DMS79 treated with DMSO at 0.1 percent for 48 hours (cell line): ENCODE measurements at regions not wholly inside any gene's neighbourhood (a gene's known extent, or its start where the extent isn't known, plus 50 kb on each side); places are given as distances from the start of the nearest gene placed in this dataset.

ENCODE experiments used
- DNase-seq: peaks from one replicate; lab custom pipeline; 2025; lab: John Stamatoyannopoulos, UW

DNA sequence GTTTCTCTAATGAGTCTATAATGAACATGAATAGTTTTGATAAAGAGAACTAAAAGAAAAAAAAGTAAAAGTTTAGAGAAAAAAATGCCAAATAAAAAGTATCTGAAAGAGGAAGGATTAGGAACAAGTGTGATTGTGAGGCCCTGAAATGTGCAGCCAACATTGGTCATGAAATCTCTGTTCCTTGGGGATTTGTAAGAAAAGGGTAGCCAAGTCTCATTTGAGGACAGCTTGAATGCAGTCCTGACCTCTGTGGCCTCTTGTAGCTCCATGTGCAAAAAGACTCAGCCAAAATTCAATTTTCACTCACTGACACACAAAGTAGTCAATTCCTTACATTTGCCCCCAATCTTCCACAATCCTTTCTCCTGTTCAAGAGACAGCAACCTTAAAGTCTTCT lies 167.9 kb downstream of the KLF12 start:
- no peak for DNase-seq

DNA sequence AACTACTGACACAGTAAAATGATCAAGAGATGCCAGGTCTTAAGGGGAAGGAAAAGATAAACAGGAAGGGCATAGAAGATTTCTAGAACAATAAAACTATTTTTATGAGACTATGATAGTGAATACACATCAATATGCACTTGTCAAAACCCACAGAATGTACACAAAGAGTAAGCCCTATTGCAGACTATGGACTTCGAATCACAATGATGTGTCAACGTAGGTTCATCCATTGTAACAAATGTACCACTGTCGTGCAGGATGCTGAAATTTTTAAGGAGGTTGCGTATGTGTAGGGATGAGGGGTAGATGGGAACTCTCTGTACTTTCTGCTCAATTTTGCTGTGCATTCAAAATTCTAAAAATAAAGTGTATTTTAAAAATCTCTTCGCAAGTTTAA lies 171.9 kb downstream of the KLF12 start:
- no peak for DNase-seq

DNA sequence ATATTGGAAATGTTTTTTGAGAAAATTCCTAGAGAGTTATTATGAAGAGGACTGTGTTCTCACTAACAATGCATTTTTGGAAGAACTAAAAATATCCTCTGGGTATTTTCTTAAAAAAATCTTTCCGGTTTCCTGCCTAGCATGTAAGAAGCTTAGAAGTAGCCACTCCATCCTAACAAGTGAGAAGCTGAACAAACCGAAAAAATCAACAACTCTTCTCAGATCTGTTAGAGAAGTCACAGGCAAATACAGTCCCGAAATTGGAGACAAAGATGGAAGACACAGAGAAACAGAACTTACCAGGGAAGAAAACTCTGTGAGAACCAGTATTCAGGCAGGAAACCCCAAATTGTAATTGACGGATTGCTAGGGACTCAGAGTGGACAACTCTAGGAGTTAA lies 173.0 kb downstream of the KLF12 start:
- no peak for DNase-seq

DNA sequence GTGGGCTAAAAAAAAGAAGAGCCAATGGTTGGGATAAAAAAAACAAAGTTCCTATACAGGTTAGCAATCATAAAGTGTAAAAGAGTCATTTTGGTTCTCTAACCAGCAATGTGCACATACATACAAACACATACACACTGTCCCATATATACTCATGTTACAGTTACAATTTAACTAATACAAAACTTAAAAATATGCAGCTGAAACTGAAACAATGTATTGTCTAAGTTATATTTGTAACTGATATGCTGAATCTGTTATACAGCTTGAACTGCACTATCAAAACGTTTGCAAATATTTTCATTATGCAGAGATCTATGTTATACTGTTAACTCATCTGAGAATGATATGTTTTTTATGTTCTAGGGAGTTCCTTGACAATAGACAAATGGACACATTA lies 173.7 kb downstream of the KLF12 start:
- no peak for DNase-seq

DNA sequence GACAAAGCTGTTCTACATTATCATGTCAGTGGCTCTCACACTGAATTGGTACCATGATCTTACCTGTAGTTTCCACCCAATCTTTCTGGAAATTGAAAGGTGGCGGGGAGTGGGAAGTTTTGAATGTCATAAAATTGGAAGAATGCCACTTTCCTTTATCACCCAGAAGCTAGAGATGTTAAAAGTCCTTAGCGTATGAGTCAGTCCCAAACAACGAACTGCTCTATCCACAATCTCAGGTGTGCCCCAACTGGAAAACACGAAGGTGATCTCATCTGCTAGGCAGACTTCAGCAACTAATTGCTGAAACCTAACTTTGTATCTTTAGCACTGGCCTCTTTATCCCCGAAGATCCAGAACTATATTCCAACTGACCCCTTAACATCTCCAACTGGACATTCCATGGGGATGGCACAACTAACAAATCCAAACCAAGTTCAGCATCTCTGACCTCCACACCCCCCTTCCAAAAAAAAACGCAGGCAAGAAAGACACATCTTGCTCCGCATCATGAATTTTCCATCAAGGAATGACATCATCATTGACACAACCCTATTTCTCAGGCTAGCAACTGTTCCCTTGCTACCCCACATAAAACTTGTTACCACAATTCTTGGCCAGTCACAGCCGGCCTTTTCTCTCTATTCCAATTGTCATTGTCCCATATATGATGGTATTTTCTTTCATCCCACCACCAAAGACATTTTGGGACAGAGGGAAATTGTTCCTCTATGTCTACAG lies 175.4 kb downstream of the KLF12 start:
- DNase-seq: no peak

DNA sequence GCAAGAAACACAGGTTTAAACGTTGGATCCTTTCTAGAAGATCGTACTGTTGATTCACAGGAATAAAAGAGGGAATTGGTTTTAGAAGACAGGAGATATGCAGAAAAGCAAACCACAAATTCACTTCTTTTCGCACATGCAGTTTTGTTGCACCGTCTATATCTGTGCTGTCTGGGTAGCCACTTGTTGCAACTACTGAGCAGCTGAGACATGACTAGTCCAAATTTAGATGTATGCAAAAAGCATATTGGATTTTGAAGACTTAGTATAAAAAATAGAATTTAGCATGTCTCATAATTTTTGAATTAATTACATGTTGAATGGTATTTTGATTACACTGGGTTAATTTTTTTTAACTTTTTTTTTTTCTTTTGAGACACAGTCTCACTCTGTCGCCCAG lies 176.3 kb downstream of the KLF12 start:
- DNase-seq: no peak

DNA sequence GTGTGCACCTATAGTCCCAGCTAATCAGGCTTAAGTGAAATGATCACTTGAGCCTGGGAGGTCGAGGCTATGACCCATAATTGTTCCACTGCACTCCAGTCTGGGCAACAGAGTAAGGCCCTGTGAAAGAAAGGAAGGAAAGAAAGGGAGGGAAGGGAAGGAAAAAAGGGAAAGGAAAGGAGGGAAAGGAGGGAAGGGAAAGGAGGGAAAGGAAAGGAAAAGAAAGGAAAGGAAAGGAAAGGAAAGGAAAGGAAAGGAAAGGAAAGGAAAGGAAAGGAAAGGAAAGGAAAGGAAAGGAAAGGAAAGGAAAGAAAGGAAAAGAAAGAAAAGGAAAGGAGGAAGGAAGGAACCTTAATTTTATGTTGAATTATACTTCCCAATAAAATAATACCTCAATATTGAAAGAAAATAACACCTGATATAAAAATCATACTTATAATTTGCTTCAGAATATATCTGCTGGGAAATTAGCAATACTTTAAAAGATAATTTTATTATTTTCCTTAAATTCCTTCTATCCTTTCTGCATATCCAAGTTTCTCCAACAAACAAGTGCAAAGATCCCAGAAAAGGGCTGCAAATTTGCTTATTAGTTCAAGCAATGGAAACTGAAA lies 177.3 kb downstream of the KLF12 start:
- no peak for DNase-seq

DNA sequence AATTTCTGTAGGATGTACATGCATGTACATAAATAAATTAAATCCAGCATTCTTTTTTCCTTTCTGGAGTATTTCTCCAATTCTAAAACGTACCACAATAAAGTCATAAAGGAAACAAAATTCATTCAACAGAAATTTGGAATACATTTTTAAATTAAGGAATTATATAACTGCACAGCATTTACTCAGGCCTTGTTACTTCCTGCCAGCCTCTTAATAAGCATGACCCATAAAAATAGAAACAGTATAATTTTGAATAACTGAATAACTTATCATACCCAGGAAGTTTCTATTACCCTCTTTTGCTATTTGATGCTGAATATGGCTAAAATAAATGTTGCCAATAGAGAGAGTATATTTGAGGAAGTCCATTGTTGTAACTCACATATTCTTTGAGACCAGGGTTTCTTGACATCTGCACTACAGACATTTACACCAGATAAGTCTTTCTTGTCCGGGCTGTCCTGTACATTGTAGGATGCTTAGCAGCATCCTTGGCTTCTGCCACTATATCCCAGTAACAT lies 178.2 kb downstream of the KLF12 start:
- no peak for DNase-seq

DNA sequence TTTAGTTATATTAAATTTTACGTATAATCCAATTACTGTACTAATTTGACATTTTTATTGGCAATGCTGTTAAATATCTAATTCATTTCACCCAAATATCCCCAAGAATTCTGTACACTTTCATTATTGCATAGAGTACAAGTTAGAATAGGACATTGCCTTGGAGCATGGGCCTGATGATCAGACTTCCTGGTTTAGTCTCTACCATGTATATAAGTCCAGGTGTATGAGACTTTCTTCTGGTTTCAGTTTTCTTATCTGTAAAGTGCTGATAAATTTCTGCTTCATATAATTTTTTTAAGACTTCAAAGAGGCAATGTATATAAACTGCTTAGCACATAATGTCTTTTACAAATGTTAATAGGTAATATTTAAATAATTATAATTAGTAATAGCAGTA lies 179.4 kb downstream of the KLF12 start:
- DNase-seq: no peak

DNA sequence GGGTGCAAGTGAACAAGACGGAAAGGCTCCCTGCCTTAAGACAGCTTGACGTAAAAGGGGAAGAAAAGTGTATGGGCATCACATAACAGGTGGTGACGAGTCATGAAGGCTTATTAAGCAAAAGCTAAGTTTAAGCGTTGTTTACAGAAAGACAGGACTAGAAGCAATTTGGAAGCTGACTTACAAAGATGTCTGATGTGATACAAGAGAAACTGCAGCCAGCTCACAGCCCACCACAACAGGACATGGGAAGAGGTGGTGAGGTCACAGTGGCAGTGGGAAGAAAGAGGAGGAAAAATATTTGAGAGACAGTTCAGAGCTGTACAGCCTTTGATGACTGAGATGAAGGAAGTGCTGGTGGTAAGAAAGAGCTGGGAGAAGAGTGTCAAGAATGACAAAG lies 181.6 kb downstream of the KLF12 start:
- DNase-seq: no peak

DNA sequence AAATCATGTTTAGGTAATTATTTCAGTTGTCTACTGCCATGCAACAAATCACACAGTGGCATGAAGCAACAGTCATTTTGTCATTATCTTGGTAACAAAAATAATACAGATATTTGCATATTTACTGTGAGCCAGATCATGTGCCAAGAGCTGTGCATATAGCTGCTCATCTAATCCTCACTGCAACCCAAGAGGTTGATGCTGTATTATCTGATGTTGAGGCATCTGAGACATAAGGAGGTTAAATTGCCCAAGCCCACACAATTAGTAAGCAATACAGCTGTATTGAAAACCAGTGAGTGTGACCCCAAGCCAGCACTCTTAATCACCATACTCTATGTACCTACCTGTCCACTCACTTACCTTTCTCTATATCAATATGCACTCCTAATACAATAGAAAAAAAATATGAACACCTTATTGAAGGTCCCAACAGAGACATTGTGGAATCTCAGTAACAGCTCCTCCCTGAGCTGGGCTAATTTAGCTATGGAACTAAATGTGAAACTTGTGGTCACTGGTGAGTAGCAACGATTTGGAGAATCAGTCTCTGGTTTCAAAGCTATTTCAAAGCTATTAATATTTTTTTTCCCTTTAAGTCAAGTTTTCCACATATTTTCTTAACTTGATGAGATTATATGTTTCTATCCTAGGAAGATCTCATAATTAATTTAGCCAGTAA lies 185.2 kb downstream of the KLF12 start:
- DNase-seq: no peak

DNA sequence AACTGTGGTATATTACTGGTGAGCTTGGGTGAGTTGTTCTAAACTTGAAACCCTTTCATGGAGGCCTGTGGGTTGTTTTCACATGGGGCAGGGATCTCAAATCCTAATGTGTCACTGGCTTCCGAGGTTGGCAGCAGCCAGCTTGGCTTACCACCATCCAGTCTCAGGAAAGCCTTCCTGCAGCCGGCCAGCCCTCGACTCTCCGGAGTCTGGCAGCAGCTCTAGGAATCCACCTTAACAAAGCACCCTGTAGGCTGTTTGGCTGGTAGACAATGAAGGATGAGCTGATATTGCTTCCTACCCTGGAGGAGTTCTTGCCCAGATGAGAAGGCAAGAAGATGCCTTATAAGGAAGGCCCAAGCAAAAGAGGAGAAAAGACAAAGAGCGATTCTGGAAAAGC lies 188.3 kb downstream of the KLF12 start:
- no peak for DNase-seq

DNA sequence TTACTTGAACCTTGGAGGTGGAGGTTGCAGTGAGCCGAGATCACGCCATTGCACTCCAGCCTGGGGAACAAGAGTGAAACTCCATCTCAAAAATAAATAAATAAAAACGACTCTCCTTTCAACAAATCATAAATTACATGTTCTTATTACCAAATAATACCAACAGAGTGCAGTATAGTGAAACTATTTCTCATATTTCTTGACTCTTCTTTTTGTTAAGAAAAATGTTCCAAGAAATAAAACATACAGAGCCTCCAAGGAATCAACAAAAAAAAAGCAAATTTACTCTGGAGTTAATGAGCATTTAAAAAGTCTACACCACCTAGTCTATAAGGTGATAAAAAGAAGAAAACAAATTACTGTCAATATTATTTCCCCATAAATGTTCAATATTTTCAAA lies 188.8 kb downstream of the KLF12 start:
- no peak for DNase-seq

DNA sequence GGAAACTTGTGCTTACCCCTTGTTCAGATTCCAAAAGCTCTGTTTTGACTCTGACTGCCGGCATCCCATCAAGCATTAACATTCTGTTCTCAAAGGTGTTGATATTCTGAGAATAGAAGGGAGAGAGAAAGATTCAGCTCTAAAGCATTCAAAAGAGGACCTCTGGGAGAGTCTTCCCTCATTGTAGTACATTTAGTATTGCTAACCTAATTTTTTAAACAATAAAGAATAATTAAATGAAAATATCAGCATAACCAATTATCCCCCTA lies 190.3 kb downstream of the KLF12 start:
- DNase-seq: no peak

DNA sequence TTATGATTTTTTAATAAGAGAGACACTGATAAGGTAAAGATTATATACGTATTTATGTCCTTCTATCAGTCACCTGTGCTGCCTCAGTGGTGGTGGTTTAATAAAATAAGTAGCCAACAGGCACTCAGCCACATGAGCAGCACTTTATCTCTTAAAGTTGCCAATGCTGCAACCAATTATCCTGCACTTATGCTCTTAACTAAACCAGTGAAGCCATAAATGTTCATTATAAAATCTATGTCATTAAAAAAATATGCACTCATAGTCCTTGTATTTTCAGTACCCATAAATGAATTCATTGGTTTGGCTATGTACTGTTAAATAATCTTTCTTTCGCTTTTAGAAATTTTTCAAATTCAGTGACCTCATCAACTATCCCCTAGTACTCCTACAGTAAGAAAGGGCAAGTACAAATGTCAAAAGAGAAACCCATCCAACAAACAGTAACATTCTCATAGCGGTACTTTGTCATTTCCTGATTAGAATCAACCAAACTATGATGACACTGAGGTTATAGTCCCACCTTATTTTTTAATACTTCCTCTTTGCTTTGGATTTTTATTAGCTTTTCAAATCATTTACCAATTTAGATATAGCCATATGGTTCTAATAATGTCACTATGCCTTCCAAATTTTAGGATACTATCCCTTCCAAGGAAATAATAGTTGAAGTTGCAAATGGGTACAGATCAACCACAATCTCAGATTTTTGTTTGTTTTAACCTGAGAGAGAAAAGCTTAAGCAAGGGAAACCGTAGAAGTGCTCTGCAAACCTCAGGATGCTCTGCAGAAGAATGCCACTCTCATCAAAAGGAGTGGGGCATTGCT lies 190.9 kb downstream of the KLF12 start:
- peak; percentile 86 for DNase-seq

DNA sequence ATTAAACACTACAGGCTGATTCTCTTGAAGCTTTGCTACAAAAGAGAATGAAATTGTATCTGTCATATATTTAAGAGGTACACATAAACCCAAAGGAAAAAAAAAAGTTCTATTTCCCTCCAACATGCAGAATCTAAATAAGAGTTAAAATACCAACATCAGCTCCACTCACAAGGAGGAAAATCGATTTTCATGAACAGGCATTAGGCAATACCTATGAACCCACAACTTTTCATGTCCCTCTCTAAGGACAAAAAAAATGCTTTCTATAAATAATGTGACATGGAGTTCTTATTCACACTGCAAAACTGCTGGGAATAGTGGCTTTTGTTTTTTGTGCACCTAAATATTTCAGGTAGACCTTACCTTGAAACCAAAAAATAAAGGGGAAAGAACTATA lies 192.5 kb downstream of the KLF12 start:
- no peak for DNase-seq

DNA sequence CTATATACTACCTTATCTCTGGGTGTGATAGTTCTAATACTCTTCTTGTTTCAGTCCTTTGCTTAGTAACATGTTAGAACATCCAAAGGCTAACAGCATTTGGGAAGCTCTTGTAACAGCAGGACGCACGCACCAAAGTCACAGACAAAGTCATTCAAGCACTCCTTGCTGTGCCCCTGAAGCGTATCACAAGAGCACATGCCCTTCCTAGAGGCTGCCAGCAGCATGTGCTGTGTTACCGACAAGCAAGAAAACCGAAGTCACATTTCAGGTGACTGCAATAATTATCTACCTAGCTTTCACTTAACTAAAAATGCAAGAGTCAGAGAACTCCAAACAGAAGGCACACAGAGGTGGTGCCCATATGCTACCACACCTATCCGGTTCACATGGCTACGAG lies 194.1 kb downstream of the KLF12 start:
- DNase-seq: peak; percentile 79

DNA sequence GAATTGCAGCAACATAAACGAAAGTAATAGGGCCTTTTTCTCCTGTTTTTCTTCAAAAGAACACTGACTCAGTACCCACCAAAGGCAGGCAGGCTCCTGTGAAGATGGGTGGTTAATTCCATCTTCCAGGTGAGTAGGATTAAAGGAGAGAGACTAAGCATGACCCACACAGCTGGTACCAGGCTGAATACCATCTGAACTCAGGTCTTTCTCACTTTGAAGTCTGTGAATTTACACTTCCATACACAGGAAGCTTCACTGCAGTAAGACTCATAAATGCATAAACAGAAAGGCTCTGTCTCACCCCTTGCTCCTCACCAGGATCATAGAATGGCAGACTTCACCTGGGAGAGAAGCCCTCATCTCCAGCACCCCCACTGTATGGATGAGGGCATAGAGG lies 194.6 kb downstream of the KLF12 start:
- no peak for DNase-seq

DNA sequence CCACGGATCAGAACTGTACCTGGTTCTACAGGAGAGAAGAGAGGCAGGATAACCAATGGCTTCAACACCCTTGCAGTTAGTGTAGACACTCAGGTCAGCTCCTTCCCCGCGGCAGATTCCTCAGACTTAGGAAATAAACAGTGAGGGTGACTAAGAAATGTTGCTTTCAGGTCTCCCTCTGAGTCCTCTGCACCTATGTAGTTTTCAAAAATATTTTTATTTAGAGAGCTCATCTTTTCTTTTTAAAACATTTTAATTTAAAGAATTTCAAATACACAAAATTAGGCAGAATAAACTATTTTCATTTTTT lies 195.2 kb downstream of the KLF12 start:
- DNase-seq: no peak

DNA sequence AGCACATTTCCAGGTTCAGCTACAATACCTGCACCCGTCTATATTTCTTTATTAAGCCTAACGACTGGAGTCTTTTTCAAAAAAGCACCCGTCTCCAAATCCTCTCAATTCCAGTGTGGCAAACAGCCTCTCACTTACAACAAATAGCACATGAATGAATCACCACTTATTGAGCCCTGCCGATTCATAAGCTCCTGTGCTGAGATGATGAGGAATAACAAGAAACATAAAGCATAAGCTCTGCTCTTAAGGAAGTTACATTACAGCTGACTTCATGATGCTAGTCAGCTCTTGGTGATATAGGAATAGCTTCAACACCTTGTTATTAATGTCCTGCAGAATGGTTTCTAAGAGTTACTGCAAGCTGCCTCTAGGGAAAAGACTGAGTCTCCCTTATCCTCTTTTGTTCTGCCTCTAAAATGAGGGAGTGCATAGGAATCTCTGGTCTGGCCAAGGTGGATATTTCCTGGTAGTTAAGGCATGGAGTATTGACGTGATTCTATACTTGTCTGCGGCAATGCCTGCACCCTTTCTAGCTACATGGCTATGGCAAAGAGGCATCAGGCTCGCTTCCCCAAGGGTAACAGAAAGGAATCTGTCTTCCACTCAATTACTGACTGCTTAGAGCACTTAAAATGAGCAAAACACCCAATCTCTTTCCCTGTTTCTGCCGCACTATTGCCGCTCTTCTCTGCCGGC lies 195.7 kb downstream of the KLF12 start:
- DNase-seq: peak; percentile 57

DNA sequence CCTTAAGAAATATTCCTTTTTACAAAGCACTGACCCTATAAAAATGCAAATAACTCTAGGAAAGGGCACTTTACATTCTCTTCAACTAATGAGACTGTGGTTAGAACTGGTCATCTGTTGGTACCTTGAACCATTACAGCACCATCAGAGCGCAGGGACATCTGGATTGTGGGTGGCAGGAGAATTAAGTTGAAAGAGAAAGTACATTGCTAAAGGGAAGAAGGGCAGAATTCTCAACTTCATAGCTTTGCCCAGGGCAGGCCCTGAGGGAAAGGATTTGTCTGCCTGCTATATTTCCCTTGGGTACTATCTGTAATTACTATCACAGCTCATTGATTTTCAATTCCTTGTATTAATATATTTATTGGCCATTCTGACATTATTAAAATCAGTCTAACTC lies 196.8 kb downstream of the KLF12 start:
- no peak for DNase-seq

DNA sequence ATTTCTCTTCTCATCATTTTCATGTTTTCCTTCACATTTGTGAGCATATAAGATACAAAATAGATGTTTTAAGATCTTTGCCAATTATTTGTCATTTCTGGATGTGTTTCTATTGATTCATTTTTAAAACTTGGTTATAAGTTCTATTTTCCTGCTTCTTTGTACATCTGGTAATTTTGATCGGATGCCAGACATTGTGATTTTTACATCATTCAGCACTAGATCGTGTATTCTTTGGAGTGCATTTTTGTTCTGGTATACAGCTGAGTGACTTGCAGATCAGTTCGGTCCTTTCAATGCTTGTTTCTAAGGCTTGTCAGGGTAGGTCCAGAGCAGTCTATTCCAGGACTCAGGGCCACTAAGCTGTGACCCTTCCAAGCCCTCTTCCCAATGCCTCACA lies 198.2 kb downstream of the KLF12 start:
- DNase-seq: no peak
